ENCODE measurements at regions not wholly inside any gene's neighbourhood (a gene's known extent, or its start where the extent isn't known, plus 50 kb on each side); places are given as distances from the start of the nearest gene placed in this dataset.

DNA sequence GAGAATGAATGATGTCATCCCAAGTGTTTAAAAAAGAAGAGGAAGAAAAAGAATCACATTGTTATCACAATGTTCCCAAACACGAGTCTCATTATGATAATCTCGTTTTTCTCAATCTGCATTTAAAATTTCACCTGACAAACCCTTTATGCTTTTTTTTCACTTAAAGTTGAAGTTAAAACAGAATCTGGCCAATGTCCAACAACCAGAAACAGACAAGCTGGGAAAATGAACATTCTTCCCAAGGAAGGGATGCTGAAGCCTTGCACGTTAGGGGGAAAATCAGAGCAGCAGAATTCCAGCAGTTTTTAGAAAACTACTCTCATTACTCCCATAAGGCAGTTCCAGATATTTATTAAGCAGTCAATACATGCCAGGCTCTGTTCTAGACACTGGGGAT is 245.3 kb downstream of the TMEM182 start:
- TF ChIP-seq, protein P1, sequence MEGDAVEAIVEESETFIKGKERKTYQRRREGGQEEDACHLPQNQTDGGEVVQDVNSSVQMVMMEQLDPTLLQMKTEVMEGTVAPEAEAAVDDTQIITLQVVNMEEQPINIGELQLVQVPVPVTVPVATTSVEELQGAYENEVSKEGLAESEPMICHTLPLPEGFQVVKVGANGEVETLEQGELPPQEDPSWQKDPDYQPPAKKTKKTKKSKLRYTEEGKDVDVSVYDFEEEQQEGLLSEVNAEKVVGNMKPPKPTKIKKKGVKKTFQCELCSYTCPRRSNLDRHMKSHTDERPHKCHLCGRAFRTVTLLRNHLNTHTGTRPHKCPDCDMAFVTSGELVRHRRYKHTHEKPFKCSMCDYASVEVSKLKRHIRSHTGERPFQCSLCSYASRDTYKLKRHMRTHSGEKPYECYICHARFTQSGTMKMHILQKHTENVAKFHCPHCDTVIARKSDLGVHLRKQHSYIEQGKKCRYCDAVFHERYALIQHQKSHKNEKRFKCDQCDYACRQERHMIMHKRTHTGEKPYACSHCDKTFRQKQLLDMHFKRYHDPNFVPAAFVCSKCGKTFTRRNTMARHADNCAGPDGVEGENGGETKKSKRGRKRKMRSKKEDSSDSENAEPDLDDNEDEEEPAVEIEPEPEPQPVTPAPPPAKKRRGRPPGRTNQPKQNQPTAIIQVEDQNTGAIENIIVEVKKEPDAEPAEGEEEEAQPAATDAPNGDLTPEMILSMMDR (IDR thresholded peaks at IDR 0.05), result no peak
- no peak for TF ChIP-seq POLR2A (IDR thresholded peaks at IDR 0.05)
